PFSK-1 (cell line): ENCODE measurements at regions not wholly inside any gene's neighbourhood (a gene's known extent, or its start where the extent isn't known, plus 50 kb on each side); places are given as distances from the start of the nearest gene placed in this dataset.

Source experiments
- FOXP2 ChIP-seq: optimal IDR thresholded peaks from 2 replicates; pipeline ENCODE3; 2011; ENCODE audit warnings: borderline replicate concordance, control low read depth, inconsistent platforms; ENCODE audit not compliant: insufficient read depth; ENCODE audit errors: extremely low read length, extremely low read depth
- POLR2AphosphoS5 ChIP-seq: IDR thresholded peaks from 2 replicates; pipeline ENCODE4 v1.6.1; 2012; ENCODE audit warnings: low read depth, mild to moderate bottlenecking, control low read depth, low read length, moderate library complexity
- REST ChIP-seq, 2 experiments: IDR thresholded peaks; 2 replicates each; pipeline versions ENCODE4 v1.6.1 to v1.8.0; 2011 to 2012; ENCODE audit warnings: low read depth in 2 of 2, low read length in 2 of 2, control low read depth in 1 of 2, inconsistent platforms in 1 of 2, mild to moderate bottlenecking in 1 of 2, moderate library complexity in 1 of 2; ENCODE audit not compliant: insufficient read depth in 1 of 2
- SIN3A ChIP-seq: IDR thresholded peaks from 2 replicates; pipeline ENCODE4 v1.6.1; 2012; ENCODE audit warnings: mild to moderate bottlenecking, low read length, moderate library complexity, borderline replicate concordance; ENCODE audit not compliant: insufficient read depth
- TAF1 ChIP-seq: IDR thresholded peaks from 2 replicates; pipeline ENCODE4 v1.6.1; 2012; ENCODE audit warnings: low read length, control low read depth, borderline replicate concordance; ENCODE audit not compliant: insufficient read depth

- TF ChIP-seq TAF1 = no peak
- TF ChIP-seq SIN3A = no peak
- no peak for TF ChIP-seq REST (IDR thresholded peaks at IDR 0.05; ENCODE audit: insufficient read depth in 1 of 2, low read depth in 2 of 2, low read length in 2 of 2)
- no peak for TF ChIP-seq POLR2AphosphoS5
- TF ChIP-seq FOXP2 = no peak
Measured at GRCh38 chr13:66225072-66225471, 1005.1 kb downstream of the PCDH9 start.
